Activated T-cell treated with anti-CD3 and anti-CD28 coated beads, Interleukin-2, amount 50 U/mL, for 48 hours (primary cell): ENCODE measurements at regions not wholly inside any gene's neighbourhood (a gene's known extent, or its start where the extent isn't known, plus 50 kb on each side); places are given as distances from the start of the nearest gene placed in this dataset.
"Not testable (repeated sequence)": the region's sequence is repeated elsewhere in the genome, so short reads cannot be mapped to it uniquely, and the experiment has no call there.

Experiments
- DNase-seq, 2 experiments: peaks; one replicate each; pipeline ENCODE4 v3.0.0-alpha.2; 2020

DNA sequence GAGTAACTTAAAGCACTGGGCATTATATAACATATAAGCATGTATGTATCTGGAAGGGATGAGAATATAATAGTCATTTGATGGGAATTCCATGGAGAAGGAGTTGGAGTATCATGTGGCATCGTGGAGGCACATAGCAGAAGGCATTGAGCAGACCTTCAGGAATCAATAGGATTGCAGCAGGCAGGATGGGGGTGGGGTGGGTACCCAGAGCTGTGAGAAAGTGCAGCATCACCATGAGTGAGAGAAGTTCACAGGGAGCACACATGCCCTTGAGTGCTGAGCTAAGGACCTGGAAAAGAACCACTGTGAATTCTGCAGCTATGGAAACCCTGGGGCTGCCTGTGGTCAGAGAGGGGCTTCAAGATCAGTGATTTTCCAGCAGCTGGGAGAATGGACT, 57.3 kb downstream of the MED10 start:
- DNase-seq: no peak

DNA sequence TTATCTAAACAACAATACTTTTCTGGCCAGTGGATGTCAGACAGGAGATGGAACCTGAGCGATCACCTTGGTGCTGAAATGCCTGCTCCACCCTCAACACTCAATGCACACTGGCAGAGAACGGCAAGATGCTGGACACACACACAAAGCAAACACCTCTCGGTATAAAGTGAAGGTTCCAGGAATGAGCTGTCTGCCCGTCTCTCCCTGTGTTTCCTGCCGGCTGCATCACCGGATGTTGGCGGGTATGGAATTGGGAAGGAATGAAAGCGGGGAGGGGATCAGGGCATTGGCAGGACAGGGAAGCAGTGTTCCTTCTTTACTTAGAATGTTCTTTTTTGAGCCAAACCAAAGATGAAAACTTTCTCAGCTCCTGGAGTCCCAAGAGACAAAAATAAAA, 59.2 kb downstream of the MED10 start:
- no peak for DNase-seq

DNA sequence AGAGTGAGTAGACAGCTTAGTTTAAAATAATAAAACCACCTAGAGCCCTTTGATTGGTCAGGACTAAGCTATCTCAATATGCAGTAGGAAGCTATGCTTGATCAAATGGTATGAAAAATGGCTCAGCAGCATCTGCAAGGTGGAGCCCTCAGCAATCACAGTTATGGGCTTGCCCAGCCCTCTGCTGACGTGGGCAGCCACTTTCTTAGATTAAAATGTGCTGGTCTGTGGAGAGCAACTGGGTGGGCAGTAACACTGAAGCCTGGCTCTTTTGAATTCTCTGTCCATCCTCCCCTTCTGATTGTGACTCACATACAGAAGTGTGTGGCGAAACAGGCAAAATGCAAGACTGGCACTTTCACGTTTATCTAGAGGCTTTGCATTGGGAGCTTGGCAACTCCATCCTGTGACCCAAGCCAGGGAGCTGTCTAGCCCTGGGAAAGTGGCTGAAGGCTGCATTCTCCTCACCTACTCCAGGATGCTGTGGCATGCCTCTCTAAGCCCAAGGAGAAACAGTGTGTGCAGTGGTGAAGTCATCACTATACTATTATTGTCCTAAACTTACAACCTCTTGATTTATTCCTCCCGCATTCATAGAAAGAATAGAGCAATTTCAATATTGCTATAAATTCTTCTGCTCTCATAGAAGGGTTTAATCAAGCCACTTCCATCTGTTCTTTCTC, 61.1 kb downstream of the MED10 start:
- DNase-seq: no peak

DNA sequence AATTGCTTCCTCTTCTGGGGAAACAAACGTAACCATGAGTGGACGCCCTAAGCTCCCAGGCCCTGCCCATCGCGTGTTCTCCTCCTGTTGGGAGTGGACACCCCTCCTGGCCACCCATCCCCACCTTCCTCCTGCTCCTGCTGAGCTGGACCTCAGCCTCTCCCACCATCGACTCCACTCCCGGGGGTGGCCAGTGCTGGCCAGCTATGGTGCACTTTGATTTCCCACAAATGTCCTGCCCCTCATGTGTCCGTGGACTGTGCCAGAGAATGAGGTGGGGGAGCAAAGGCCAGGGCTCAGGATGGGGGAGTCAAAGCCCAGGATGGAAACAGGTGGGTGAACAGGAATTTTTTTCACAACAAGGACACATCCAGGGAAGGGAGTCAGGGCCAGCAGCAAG, 62.8 kb downstream of the MED10 start:
- no peak for DNase-seq

DNA sequence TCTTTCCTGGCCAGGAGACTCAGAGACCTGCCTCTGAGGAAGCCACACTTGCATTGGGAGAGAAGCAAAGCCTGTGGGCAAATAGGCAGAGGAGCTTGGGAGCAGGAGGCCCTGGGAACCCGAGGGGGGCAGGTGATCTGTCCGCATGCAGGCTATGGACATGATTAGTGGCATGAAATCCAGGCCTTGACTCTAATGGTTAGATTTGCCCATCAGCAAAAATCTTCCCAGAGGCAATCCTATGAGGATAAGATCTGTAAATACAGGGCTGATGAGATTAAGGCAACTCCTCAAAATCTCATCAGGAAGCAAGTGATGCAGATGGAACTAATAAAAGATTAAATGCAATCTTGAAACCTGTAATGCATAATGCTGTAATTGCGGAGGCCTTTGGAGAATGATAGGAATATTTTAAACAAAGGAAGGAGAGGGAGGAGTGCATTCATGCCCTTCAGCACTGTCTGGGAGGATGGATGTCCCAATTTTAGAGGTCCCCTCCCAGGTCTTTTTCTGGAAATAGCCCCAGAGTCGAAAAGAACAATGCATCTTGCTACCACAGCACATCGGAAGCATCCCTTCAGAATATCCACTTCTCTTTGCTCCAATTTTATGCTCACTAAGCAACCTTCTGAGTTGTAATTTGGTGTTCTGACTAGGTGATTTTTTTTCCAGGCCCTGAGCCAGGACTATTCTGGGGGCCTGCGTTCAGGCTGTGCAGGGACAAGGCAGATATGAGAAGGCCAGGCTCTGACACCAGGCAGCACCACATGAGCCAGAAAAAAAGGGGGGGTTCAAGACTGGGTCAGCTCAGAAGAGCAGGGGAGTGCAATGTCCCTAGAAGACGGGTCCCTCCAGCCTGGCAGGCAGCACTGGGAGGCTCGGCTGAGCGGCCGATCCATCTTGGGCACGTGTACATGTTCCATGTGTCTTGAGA, 66.5 kb downstream of the MED10 start:
- no peak for DNase-seq

DNA sequence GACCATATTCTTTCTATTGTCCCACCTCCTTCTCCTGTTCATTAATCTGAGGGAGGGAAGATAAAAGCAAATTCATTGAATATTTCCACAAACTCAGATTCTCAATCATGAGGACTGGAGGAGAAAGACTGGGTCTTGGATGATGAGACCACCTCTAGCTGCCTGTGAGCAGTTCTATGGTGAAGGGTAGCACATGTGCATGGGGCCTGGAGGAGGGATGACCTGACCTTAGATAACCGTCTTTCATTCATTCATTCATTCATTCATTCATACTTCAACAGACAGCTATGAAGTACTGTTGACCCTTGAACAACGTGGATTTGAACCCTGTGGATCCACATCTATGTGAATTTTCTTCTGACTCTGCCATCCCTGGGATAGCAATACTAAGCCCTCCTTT, 68.4 kb downstream of the MED10 start:
- DNase-seq: no peak

DNA sequence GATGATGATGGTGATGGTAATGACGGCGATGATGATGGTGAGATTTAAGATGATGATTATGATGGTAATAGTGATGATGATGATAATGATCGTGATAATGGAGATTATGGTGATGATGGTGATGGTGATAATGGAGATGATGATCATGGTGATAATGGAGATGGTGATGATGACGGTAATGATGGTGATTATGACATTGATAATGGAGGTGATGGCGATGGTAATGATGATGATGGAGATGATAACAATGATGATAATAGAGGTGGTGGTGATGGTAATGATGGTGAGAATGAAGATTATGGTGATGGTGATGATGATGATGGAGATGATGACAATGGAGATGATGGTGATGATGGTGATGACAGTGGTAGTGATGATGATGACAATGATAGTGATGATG, 69.7 kb downstream of the MED10 start:
- no peak for DNase-seq

DNA sequence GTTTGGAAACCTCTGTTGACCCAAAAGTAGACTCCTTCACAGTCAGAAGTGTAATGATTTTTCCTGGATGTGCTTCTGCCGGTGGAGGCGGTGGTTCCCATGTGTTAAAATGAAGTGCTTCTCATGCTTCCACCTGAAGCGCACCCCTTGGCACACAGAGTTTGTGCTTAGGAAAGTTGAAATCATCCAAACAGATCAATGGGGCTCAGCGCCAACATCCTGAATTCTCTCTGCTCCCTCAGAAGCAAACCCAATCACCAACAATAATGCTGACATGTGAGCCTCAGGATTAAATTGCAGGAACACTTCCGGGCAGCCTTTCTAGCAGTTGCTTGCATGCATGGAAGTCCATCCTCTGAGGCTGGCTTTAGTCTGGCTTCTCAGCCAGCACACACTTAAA, 71.0 kb downstream of the MED10 start:
- no peak for DNase-seq

DNA sequence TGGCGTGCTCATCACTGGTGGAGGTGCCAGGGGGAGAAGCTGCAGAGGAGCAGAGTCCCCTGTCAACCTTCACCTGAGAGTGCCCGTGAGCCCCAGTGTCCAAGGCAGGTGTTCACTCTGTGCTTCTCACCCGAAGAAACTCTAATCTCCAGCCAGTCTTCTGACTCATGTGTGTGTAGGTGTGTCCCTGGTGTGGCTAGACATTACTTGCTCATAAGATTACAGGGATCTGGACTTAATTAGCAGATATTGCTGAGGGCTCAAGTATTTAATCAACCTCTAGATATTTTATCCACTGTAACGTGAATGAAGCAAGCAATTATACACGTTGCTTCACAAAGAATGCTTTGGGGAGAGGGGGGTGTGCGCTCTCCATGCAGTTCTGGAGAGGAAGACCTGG, 72.5 kb downstream of the MED10 start:
- DNase-seq: no peak

DNA sequence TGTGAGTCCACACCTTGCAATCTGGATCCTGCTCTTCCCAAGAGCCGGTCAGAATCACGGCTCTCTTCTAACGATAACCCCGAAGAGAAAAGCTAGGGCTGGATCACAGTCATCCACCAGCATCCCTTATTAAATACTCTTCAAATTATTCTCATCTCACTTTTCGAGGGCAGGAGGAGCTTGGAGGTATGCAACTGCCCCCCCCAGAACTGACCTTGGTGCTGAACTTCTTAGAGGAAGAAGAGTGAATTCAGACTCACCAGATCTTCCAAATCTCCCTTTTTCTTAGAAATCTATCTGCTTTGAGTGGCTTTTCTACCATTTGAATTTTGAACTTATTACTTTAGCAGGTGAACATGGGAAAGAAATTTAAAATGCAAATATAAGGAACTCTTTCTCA, 75.7 kb downstream of the MED10 start:
- DNase-seq: no peak

DNA sequence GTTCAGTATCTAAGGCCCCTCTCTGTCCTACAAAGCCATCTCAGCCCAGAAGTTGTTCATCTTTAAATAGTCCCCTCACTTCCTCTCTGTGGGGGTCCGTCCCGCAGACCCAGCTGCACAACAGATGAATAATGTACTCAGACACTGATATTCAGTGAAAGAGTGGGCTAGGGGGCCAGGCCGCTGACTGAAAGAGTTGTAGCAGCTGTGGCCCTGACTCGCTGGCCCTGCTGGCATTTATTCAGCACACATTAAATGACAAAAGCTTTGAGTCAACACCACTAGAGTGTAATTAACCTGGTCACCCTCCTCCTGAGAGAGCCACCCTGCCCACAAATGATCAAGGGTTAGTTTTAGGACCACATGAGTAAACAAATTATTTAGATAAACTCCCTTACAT, 76.3 kb downstream of the MED10 start:
- DNase-seq: no peak

DNA sequence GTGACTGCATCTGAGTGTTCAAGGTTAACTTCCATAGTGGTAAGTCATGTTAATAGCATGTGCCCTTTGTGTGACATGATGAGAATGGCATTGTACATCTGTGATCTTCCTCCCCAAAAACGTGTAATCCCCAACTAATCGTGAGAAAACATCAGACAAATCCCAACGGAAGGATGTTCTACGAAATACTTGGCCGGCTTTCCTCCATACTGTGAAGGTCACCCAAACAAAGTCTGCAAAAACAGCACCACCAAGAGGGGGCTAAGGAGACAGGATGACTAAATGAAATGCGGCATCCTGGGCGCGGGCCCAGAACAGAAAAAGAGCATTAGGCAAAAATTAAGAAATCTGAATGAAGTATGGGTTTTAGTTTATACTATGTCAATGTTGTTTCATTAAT, 81.8 kb downstream of the MED10 start:
- DNase-seq: no peak

DNA sequence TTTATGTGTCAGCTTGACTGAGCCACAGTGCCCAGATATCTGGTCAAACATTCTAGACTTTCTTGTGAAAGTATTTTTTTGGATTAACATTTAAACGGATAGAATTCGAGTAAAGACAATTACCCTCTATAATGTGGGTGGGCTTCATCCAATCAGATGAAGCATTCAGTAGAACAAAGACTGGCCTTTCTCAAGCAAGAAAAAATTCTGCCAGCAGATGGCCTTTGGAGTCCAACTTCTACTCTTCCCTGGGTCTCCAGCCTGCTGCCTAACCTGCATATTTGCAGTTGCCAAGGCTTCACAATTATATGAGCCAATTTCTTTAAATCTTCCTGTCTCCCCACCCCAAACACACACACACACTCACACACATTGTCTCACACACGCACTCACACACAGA, 86.4 kb downstream of the MED10 start:
- no peak for DNase-seq

DNA sequence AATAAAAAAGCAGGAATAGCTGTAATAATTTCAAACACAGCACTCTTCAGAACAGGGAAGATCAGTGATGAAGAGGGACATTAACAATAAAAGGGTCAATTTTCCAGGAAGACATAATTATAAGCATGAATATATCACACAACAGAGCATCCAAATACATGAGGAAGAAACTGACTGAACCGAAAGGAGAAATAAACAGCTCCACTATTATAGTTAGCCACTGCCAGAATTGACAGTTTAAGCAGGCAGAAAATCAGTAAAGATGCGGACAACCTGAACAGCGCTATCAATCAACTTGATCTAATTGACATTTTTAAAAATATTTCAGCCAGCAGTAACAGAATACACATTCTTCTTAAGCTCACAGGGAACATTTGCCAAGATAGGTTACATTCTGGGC, 89.1 kb downstream of the MED10 start:
- DNase-seq: no peak

DNA sequence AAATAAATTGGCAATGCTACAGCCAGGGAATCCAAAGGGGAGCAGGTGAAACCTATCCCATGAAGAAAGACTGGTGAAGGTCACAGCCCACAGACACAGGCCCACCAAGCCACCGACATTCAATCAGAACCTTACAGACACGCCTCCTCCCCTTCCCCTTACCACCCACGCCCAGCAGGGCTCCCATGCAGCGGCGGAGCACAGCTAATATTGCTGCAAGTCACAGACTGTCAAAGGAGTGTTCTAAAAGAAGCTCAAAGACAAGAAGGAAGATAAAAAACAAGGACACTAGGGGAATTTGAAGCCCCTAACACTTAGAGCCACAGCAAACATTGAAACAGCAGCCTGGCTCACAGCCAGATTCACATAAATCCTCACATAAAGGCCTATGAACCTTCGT, 91.2 kb downstream of the MED10 start:
- DNase-seq: no peak

DNA sequence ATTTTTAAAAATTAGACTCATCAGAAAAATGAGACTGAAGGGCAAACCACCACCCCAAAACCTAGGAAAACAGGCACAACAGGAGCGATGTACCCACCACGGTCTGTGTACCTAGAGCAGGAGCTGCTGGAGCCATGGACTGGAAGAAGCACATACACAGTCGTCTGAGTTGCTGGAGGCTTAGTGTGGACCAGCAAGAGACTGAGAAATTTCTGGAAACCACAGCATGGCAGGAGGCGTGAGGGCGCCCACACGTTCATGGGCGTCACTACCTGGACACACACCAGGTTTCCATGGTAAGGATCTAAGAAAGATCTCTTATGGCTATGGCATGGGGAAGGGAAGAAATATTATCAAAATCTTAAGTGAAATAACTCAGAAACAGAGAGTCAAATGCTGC, 91.9 kb downstream of the MED10 start:
- DNase-seq: no peak

DNA sequence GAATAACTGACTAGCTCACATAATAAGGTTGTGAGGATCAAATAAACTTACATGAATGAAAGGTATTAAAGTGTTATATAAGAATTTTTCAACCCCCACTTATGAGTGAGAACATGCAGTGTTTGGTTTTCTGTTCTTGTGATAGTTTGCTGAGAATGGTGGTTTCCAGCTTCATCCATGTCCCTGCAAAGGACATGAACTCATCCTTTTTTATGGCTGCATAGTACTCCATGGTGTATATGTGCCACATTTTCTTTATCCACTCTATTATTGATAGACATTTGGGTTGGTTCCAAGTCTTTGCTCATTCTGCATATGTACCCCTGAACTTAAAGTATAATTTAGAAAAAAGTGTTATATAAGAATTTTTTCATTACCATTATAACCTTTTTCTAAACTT, 93.9 kb downstream of the MED10 start:
- DNase-seq: not testable (repeated sequence)

DNA sequence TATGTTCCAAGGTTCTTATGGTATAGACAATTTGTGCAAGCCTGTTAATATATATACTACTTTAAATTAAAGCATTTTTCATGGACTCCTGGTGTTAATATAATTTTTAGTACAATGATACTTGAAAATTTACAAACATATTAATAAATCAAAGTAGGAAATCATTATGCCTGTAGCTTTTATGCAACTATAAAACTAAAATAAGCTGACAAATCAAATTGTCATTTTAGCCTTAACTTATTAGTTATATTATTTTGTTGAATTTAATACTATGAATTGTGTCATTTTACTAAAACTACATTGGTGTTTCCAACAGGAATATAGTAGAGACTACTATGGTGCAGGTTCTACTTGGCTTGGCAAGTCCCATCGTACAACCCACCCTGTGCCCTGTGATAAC, 96.0 kb downstream of the MED10 start:
- DNase-seq: no peak

DNA sequence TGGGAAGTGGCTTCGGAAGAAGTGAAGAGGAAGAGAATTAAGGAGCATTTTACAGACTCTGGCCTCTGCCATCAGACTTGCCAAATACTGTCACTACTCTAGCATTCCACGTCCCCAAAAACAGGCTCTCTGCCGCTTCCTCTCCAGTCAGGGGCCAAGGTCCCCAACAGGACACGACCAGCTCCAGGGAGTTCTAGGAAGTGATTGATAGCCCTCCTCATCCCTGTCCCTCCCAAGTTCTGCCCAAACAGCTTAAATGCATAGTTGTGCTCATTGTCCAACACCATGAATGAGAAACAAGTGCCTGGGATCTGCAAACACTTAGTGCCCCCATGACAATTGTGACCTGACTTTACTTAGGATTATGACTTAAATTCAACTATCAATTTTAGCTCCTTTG, 96.5 kb downstream of the MED10 start:
- DNase-seq: no peak

DNA sequence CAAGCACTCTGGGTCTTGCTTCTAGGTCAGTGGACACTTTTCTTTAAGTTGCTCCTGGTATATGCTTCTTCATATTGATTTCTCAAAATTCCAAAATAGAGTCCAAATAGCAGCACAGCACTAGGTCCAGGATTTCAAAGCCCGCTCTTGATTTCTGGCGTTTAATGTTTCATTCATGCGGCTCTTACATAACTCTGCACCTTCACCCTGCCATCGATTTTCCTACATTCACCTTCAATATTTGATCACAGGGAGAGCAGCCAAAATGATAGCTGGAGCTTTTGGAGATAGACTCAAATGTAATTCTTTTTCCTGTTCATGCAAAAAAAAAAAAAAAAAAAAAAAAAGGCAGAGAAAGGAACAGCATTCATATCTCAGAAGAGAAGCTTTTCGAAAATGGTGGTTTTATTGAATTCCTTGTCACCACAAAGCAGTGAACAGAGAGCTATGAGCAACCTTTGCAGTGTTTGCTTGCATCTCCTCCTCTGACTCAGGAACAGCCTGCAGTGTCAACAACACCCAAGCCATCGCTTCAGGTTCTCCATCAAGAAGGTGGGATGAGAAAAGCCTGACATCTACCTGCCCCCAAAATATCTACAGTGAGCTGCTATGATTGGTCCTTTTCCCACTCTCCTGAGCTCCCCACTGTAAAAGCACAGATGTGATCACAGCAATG, 97.8 kb downstream of the MED10 start:
- DNase-seq: no peak

DNA sequence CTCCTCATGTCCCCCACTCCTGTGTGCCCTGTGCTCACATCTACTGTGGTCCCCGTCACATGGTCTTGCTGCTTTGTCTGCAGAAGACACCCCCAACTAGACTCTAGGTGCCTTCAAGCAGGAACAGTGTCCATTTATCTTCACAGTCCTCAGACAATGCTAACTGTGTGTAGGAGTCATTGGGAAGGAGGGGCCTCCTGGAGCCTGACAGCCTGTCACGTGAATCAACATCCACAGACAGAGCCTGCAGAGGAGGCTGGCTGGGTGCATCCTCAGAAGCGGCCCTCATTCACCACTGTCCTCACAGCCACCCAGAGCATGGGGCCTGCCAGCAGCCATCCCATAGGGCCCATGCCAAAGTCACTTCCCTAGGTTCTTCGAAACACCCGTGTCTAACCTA, 98.7 kb downstream of the MED10 start:
- DNase-seq: no peak

DNA sequence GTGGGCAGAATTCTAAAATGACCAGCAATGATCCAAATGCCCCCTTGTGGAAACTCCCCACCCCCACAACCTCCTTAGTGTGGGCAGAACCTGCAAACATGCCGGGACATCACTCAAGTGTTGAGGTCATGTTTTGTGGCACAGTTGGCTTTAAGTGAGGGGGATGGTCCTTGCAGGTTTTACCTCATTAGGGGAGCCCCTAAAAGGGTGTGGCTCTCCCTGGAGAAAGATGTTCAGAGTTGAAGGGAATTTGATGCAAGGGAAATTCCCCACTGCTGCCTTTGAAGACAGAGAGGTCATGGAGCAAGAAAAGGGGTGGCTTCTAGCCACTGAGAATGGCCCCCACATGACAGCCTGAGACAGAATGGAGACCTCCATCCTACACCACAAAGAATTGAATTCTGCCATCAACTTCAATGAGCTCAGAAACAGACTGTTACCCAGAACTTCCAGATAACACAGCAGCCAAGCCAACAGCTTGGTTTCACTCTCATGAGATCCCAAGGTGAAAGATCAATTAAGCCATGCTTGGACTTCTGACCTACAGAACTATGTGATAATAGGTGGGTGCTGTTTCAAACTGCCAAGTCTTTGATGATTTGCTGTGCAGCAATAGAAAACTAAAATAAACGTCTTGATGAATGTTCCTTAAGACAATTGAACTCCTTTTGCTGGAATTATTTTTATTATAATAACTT, 103.4 kb downstream of the MED10 start:
- DNase-seq: no peak

DNA sequence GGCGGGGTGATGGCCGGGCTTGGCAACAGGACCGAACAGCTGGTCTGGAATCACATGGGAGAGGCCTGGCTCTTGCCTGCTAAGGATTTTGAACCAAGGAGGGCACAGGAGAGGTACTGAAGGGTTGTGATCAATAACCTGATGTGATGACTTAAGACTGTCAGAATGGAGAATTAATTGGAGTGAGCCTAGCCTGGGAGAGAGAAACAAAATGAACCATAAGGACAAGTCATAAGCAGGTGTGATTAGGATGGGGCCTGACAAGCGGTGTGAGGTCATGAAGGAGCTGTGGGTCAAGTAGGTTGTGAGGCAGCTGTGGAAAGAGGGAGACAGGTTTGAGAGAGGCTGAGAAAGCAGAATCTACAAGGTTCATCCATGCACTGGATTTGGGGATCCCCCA, 104.6 kb downstream of the MED10 start:
- no peak for DNase-seq
